GM21737 (cell line): ENCODE measurements at regions not wholly inside any gene's neighbourhood (a gene's known extent, or its start where the extent isn't known, plus 50 kb on each side); places are given as distances from the start of the nearest gene placed in this dataset.
"Not testable (repeated sequence)": the region's sequence is repeated elsewhere in the genome, so short reads cannot be mapped to it uniquely, and the experiment has no call there.

Experiments used
- ATAC-seq: cut with Tn5 transposase; IDR thresholded peaks from one replicate; pipeline ENCODE4 v1.9.1; 2021; ENCODE audit warnings: mild to moderate bottlenecking, moderate library complexity; ENCODE audit not compliant: unreplicated experiment

DNA sequence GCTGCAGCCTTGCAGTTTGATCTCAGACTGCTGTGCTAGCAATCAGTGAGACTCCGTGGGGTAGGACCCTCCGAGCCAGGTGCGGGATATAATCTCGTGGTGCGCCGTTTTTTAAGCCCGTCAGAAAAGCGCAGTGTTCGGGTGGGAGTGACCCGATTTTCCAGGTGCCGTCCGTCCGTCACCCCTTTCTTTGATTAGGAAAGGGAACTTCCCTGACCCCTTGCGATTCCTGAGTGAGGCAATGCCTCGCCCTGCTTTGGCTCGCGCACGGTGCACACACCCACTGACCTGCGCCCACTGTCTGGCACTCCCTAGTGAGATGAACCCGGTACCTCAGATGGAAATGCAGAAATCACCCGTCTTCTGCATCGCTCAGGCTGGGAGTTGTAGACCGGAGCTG, 203.2 kb downstream of the SNCAIP start:
- ATAC-seq, result not testable (repeated sequence)

DNA sequence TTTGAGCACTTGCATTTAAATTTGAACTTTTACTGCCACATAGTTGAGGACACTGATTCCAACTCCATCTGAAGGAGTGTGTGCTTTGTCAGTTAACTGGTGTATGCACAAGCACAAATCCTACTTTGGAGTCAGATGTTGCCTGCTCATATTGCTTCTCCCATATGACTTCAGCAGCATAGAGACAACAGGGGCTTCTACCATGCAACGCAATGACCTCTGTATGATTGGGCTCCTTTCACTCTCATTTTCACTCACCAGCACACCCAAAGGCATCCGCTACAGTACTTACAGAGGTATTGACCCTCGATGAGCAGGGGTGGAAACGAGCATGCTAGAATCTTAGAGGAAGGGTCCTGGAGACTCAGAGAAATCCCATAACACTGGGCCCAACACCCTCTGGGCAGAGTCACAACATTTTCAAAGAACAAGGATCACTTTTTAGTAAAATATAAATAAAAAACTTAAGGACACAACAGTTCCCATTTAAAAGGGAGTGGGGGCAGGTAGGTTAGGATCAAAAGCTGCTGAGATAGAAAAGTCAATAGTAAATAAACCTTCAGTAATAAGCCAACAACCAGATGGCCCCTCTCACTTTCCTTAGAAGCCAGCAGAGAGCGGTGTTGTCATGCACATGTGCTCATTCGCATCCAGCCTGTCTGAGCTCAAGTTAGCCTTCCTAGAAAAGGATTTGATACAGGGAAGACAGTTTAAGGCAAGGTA, 203.8 kb downstream of the SNCAIP start:
- no peak for ATAC-seq

DNA sequence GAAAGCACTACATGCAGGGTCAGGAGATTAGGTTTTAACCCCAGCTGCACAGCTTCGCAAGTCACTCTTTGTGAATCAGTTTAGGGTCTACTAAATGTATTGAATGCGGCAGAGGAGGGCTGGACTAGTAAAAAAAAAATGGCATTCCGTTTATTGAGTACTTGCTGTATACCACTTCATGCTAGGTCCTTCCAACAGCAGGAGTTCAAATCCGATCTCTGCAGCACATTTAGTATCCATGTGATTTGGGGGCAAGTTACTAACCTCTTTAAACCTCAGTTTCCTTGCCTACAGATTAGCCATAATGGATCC, 204.4 kb downstream of the SNCAIP start:
- no peak for ATAC-seq

DNA sequence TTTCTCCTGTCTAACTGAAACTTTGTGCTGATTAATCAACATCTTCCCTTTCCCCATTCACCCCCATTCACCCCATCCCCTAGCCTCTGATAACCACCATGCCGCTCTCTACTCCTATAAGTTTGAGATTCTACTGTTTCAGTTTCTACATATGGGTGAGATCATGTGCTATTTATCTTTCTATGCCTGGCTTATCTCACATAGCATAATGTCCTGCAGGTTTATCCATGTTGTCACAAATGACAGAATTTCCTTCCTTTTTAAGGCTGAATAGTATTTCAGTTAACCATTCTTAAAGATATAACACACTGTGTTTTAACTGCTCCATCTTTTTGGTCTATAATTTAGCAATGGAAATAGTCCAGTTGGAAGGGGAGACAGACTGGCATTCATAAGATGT, 205.1 kb downstream of the SNCAIP start:
- ATAC-seq, result no peak

DNA sequence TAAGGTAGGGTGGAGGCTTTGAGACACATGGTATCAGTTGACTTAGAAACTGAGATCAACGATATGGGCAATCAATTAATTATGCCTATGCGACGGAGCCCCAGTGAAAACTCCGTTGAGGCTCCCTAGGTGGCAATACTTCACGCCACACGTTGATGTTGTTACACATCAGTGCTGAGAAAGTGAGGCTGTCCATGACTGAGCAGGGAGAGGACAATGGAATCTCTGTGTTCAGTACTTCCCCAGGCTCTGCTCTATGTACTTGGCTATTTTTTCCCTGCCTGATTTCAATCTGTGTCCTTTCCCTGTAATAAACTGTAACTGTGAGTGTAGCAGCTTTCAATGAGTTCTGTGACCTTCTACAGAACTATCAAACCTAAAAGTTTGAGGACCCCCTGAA, 211.7 kb downstream of the SNCAIP start:
- no peak for ATAC-seq

DNA sequence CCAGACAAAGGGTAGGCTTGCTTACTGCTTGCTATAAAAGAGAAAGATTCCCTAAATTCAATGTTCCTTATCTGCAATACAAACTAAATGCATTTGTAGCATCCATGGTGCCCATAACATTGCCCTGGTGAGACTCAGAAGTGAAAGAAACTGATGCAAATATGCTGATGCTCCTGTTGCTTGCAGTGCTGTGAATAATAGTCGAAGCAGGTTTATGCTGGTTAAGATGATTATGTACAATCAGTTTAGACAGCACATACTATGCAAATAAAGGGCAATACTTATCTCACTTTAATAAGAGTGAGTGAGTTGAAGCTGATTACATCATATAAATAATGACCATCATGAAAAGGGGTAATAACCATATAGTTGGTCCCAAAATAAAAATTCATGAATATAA, 215.5 kb downstream of the SNCAIP start:
- ATAC-seq, result no peak

DNA sequence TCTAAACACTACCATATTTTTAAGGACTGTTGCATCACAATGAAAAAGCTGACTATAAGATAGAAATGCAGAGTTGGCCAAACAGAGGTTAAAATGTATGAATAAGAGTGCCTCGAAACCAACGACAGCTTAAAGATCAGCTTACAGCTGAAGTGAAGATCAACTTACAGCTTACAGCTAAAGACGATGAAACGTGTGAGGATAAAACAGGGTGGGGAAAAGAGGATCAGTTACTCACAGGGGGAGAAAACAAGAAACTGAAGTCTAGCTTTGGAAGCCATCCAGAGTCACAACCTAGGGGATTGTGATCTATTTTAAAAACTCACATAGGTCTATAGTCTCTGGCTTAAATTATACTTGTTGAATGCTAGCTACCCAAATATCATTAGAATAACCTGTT, 220.0 kb downstream of the SNCAIP start:
- ATAC-seq, result no peak

DNA sequence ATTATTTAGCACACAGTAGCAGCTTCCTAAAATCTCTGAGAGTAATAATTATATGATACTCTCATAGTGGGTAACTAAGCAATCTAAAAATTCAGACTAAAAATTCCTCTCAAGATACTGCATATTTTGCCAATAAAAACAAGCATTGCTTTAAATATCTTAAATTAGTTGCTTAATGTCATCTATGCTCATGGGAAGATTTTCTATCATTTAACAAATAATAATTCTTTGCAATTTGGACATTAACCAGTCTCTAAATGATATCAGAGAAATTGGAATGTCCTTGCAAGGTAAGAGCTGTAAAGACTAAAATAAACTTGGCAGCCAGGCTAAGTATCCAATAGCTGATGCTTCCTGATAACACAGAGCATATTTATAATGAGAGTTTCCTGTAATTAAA, 221.8 kb downstream of the SNCAIP start:
- ATAC-seq, result no peak

DNA sequence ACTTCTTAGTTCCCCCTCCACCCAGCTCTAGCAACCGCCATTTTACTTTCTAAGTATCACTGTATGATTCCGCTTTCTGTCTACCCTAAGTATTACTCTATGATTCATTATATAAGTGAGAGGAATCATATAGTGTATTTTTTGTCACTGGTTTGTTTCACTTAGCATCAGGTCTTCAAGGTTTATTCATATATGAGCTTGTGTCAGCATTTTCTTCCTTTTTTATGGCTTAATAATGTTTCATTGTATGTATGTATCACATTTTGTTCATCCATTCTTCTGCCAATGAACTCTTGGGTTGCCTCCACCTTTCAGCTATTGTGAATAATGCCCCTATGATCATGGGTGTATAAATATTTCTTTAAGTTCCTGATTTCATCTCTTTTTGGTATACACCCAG, 222.8 kb downstream of the SNCAIP start:
- no peak for ATAC-seq

DNA sequence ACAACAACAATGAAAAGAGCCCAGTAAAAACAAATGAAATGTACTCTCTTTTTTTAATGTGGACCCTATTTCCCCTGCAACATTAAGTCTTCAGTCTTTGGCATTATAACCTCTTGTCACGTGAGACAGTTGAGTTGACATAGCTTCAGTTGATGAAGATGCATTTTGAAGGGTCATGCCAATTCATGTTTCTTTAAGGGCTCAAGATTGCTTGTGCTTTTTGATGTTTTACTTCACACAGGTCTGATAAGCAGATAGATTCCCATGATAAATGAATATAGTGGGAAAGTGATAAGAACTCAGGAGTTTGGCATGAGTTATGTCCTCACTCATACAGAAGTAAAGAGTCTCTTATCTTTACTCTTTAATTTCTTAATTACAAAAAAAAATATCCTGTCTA, 229.4 kb downstream of the SNCAIP start:
- ATAC-seq, result no peak

DNA sequence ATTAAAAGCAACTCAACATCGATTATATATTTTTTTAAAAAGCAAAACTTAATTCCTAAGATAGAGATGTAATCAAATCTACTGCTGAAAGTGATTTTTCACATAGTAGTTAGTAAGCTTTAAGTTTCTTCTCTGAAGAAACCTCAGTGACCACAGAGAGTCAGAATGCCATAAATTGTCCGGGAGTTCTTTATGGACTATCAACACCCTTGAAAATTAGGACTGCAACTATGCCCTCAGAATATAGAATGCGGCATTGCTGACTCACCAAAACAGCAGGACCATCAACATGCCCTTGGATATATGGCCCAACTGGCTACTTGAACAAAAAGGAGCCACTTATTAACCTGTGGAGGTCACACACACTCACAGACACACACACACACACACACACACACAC, 228.9 kb upstream of the SNX2 start:
- no peak for ATAC-seq

DNA sequence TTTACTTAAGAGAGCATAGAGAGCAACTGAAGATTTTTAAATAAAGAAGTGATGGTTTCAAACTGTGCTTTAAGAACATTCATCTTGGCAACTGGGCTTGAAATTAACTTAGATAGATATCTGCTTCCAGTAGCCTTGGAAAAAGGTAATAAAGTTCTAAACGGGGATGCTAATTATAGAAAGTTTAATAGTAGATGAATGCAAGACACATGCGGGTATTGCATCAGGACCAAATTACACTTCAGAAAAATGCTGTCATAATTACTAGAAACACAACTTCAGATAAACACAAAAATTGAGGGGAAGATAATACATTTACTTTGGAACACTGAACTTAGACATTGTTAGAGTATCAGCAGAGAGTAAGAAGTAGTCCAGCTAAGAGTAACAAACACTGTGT, 227.7 kb upstream of the SNX2 start:
- ATAC-seq, result no peak

DNA sequence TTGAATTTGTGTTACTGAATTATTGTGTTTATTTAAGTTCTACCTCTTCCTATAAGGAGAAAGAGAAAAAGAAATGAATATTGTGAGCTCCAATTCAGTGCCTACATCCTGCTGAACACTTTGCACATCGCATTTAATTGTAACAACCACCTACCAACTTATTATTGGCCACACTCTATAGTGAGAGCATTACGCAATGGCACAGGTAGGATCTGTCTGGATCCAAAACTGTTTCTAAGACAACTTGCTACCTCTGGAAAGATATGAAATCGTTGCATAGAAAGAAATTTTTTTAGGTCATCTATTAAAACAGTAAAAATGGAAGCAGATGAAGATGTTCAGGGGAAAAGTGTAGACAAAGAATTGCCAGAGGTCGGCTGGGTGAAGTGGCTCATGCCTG, 227.2 kb upstream of the SNX2 start:
- ATAC-seq, result no peak

DNA sequence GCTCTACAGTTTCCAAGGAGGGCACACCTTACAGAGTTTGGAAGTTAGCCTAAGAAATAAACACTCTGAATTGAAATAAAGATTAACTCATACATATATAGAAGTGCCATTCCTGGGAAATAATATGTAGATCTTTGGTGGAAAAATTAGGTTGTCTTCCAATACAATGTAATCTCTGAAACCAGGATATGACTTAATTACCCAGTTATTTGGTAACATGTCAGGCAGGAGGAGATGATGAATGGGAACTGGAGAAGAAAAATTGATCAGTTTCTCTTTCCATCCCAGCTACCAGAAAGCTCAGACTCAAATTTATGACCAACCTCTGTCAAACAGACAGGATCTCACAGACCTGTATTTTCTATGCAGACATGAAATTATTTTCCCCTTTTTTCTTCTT, 215.2 kb upstream of the SNX2 start:
- no peak for ATAC-seq

DNA sequence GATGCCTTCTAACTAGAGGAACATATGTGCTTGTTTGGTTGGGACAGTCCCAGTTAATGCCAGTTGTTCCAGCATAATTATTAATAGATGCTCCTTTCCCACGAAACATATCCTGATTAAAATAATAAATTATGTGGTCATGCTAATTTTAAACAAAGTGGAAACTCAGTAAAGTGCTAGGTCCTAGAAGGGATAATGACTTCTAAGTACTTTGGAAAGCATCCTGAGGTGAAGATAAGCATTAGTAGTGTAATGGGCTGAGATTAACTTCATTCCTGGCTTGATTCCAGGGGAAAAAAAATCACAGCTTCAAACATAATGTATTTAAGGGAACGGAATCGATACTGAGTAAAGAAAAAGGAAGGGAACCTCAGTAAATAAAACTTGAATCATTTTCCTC, 213.7 kb upstream of the SNX2 start:
- ATAC-seq, result no peak

DNA sequence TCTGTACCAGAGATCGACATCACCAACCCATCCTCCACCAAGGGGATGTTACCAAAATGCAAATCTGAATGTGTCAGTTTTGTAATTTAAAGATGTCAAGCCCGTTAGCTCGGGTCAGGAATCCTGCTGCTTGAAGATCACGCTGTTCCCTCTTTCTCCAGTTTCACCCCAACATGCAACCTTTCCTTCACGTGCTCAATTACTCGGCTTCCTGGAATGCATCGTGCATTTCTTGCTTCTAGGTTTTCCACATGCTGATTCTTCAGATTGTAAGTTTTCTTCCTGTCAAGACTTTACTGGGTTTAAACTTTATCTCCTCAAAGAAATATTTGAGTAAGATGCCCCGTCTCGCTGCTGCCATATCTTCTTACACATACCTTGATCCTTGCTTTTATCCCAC, 209.5 kb upstream of the SNX2 start:
- ATAC-seq, result no peak

DNA sequence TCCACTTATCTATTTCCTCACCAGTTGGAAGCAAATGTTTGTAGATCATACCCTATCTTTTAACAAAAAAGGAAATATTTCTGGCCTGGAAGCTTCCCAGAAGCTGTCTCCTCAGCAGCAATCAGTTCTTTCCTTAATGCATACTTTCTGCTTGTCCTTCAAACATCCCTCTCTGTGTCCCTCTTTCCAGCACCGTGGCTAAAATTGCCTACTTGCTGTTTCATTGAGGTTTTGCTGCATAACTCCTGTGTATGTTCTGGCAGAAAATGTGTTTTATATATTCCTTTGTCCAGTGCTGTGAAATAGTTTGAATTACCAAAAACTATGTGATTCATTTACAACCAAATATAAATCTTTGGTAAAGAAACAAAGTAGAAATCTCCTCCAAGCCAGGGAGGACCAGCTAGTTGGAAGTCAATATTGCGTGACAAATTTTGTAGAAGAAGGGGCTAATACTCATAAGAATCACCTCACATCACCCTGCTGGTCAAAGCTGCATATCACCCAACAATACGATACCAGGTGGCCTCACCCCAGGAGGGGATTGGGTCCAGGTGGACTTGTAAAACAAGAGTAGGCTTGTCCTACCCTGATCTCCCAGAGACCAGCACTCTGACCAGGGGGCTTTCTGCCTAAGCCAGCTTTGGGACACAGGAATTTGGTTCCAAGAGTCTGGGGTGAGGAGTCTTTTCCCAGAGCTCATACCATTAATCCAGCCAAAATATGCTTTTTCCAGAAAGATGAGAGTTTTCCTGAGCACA, 198.4 kb upstream of the SNX2 start:
- no peak for ATAC-seq

DNA sequence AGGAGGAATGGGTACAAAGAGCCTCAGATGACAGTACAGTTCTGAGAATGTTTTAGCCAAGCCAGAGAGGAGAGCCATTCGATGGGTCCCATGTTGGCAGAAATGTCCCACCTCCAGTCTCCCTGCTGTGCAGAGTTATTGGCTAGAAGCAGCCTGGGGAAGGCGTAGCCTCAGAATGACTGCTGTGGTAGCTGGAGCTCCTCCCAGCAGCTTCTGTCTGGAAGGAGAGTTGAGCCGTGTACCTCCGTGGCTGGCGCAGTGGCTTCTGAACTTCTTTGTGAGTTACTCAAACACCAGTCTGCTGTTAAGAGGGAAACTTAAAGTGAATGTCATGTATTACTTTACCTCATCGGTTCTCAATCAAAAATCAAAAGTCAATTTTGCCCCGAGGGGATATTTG, 193.3 kb upstream of the SNX2 start:
- ATAC-seq, result no peak

DNA sequence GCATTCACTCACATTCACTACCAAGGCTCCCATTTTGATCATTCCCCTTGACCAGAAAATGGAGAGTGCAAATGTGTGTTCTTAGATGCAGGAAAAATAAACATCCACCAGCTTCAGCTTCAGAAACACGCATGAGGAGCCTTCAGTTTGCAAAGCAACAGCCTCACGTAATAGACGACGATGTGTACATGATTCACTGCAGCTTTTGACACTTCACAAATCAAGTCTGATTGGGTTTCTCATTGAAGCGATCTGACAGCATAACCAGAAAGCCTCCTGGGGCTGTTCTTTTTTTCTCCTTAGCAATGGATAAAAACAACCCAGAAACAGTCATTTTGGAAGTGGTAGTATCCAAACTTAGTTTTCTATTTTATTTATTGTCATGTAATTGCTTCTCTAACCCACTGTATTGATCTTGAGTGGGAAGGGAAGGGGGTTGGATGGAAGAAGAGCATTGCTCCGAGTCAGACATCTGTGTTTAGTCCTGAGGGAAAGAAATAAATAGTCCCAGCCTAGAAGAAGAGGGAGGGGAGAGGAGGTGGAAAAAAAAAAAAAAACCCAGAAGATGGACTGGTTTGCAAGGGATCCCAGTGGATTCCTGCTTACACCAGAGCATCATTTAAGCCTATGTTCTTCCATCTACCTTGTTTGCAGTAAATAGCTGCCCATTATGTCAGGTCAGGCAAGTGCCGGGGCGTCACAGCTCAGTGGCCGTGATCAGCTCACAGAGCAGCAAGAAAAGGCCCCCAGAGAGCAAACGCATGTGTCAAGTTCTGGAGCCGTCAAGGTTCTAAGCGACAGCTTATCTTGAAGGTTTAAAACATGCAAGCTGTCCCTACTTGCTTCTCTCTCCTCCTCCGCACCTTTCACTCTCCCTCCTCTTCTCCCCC, 190.2 kb upstream of the SNX2 start:
- ATAC-seq, result no peak

DNA sequence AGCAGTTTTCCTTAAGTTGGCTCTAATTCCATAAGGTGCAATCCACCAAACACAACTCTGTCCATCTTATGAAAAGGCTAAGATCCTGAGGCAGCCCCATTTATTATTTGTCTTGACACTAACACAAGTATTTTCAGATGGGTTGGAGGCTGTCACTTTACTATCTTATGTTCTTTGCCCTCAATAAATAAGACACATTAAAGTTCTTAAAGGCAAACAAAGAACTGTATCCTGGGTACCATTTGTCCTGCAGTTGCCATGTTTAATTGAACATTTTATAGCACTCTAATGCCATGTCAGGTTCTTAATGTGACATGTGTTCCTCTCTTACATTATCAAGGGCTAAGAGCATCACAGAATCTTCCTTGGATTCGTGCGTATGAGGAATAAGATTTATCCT, 189.5 kb upstream of the SNX2 start:
- ATAC-seq, result no peak

DNA sequence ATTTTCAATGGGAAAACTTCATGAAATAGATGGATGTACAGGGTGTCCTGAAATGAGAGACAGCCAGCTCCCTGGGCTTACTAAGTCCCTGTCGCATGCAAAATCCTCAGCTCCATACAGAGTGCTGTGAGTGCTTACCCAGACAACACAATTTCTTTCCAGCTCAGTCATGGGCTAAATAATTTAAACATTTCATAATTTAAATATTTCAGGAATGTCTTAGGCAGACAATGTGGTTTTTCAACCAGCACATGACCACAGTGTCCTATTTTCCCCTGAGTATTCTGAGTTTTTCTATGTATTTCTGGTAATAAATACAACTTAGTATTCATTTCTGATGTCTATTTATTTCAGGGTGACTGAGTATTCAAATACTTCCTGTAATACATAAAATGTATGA, 188.5 kb upstream of the SNX2 start:
- ATAC-seq, result no peak

DNA sequence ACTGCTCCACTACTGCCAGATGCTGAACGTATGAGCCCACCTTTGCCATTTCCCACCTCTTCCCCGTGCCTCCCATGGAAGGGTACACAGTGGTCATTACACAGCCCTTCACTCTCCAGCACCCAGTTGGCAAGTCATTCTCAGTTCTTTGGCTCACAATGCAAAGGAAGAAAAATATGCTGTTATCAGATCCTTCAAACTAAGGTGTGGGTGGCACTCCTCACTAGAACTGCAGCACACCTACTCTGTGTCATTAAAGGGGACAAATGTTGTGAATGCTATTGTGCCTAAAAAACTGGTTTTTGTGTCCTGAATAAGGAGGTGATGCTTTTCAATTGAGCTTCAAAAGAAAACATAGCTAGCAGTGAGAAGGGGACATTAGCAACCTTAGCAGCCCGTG, 183.1 kb upstream of the SNX2 start:
- no peak for ATAC-seq
